AG09319 (cell line): ENCODE measurements at regions not wholly inside any gene's neighbourhood (a gene's known extent, or its start where the extent isn't known, plus 50 kb on each side); places are given as distances from the start of the nearest gene placed in this dataset.

ENCODE experiments used
- DNase-seq: peaks from one replicate; pipeline ENCODE4 v3.0.0-alpha.2; 2010; ENCODE audit warnings: low read depth; ENCODE audit errors: extremely low read depth
- TF ChIP-seq, protein P1 (sequence below): IDR thresholded peaks from 2 replicates; pipeline ENCODE4 v1.5.1; 2011; ENCODE audit warnings: low read depth, mild to moderate bottlenecking, inconsistent platforms, low read length, moderate library complexity

DNA sequence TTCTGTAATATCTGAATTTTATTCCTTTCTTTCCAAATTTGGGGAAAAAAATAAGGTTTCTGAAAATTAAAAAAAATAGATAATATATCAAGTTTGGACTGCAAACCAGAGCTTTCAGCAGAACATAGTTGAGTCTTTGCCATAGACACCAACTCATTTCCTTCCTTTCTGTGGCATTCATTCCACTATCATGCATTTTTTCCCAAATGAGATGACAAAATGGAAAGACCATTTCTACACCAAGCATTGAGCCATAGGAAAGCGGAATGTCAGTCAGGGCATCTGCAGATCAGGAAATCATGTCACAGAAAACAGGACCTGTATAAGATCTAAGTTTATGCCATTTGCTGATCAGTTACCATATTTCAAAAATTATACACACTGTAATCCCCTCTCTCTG lies 333.3 kb upstream of the THBS1 start:
- TF ChIP-seq, protein P1, sequence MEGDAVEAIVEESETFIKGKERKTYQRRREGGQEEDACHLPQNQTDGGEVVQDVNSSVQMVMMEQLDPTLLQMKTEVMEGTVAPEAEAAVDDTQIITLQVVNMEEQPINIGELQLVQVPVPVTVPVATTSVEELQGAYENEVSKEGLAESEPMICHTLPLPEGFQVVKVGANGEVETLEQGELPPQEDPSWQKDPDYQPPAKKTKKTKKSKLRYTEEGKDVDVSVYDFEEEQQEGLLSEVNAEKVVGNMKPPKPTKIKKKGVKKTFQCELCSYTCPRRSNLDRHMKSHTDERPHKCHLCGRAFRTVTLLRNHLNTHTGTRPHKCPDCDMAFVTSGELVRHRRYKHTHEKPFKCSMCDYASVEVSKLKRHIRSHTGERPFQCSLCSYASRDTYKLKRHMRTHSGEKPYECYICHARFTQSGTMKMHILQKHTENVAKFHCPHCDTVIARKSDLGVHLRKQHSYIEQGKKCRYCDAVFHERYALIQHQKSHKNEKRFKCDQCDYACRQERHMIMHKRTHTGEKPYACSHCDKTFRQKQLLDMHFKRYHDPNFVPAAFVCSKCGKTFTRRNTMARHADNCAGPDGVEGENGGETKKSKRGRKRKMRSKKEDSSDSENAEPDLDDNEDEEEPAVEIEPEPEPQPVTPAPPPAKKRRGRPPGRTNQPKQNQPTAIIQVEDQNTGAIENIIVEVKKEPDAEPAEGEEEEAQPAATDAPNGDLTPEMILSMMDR = no peak
- DNase-seq = no peak

GRCh38 chr15:39248204-39248603 lies 332.7 kb upstream of the THBS1 start:
- peak; percentile 63 for DNase-seq
- TF ChIP-seq, protein P1 = no peak

DNA sequence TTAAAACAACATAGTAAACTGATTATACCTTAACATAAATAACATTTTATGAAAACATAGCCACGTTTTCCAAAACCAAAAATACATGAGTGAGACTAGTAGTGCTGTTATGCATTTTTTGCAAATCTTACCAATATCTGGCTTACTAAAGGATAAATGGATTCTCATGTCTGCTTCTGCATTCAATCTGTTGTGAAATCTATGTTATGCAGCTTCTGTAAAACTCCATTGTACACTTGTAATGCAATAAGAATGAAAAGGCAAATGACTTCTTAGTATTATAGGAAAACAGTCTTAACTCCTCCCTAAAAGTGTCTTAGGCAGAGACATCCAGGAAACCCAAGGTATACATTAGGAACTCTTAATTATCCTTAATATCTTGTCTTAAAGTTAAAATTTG lies 330.9 kb upstream of the THBS1 start:
- TF ChIP-seq, protein P1 = no peak
- DNase-seq = no peak

- DNase-seq = no peak
- TF ChIP-seq, protein P1 = no peak
These were observed 330.3 kb upstream of the THBS1 start for GRCh38 chr15:39250460-39251186.

DNA sequence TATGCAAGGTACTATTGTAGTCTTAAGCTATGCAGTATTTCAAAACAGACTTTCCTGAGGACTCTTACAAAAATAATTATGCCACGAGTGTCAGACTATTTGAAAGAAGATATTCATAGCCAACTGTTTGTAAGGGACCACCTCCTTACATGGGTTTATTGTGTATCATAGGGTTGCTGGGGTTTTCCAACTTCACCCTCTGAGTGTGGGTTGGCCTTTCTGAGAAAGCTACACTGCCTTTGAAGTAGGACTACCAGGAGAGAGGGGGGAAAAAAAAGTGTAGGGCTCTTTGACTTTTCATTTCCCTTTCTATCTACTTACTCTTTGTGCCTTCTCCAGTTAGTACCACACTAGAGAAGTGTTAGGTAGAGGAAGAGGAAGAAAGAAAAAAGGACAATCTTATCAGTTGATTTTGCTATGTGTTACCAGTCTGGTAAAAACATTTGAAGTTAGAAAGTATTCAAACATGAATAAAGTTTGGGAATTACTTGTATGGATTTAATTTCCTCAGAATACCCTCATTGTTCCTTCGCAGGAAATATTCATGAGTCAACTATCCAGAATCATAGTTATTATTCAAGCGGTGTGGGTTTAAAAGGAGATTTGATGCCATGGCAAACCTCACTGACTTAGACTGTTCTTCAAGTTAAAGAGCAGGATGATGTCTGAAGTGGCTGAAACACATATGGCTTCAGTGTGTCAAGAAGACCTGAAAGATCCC lies 329.3 kb upstream of the THBS1 start:
- TF ChIP-seq, protein P1 = no peak
- DNase-seq = no peak

- TF ChIP-seq, protein P1 = no peak
- no peak for DNase-seq
These were observed 328.8 kb upstream of the THBS1 start for GRCh38 chr15:39252134-39252470.

DNA sequence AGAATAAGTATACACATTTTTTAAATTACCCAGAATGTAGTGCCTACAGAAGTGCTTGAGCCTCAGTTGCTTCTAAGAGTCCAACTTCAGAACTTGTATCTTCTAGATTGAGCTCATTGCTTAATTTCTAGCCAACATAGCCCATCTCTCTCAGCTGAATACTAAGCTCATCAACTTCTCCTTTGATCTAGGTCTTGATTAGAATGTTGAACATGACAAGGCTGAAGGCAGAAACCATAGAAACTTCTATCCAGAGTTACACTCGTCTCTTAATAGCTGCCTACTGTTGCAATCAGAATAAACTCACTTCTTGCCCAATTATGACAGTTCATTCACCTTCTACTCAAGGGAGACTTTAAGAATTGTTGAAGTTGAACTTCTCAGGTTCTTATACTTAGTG lies 327.3 kb upstream of the THBS1 start:
- TF ChIP-seq, protein P1 = no peak
- no peak for DNase-seq
